ENCODE measurements at regions not wholly inside any gene's neighbourhood (a gene's known extent, or its start where the extent isn't known, plus 50 kb on each side); places are given as distances from the start of the nearest gene placed in this dataset.
"Not testable (repeated sequence)": the region's sequence is repeated elsewhere in the genome, so short reads cannot be mapped to it uniquely, and the experiment has no call there.

DNA sequence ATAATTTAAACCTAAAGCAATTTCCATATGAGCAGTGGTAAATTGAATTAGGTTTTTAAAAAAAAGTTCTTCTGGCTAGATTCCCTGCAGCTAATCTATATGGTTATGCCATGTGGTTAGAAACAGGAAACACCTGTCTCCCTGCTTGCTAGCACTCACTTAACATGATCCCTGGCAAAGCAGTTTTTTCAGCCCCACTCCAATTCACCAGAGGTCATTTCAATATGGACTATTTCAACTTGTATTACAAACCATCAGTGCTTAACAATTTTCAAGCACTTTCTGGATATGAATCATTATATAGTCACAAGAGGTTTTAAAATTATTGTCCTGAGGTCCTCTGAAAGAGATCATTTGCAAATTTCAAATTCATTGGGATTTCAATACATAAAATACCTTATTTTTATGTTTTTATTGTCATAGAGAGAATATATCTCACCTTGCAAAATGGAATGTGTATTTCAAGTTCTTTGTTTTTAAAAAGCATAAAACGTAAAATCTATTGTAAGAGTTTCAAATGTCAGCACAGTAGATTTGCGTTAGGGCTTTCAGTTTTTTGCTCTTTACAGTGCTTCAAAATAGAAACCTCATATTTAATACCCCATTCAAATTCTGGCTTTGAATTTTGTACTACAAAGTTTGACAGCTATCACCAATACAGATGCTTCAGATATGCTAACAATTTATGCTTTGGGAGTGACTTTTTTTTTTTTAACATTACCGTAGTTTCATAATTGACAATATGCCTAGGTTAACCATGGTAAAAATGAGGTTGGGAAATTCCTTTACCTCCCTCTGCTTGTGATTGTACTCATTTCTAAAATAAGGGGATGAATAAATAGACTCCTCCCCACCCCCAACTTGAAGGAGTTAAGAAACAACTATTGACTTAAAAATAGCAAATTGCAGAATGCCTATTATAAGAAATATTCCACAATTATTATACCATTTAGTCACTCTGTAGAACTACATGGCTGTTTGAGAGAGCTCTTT lies 117.5 kb upstream of the HGF start:
- DNase-seq = no peak

DNA sequence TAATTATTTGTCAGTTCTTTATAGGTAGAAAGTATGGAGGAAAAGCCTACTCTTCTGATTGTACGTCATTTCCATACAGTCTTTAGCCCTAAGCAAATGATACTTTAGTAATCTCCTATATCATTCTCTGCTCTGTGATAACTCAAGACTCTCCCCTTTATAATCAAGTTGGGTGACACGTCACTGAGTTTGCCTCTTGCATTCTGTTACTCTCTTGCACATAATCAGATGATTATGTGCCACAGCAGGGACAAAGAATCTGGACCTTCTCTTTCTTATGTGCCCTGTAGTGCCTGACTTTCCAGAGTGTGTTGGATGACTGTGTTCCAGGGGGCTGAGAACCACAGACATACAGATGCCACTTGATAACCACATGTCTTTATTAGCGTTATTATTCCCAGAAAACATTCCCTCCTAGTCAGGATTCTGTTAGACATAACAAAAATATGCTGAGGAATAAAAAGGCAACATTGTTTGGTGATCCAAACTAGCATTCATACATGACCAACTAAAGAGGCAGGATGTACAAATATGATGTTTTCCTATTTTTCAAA lies 116.4 kb upstream of the HGF start:
- no peak for DNase-seq

DNA sequence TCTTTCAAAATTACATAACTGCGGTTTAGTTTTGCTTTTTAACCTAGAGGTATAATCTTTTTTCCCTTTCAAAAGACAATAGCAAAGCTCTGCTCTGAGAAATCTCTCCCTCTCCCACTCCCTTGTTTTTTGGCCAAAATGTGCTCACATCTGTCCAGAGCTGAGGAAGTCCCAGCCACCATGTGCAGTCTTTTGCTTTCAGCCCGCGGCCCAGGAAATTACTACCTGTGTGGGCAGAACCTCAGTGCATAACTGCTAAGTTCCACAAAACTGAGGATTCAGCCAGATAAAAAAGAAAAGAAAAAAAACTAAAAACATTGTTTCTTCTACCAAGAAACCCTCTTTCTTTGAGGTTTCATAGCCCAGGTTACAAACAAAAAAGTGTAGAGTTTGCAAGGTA lies 115.0 kb upstream of the HGF start:
- DNase-seq = no peak

DNA sequence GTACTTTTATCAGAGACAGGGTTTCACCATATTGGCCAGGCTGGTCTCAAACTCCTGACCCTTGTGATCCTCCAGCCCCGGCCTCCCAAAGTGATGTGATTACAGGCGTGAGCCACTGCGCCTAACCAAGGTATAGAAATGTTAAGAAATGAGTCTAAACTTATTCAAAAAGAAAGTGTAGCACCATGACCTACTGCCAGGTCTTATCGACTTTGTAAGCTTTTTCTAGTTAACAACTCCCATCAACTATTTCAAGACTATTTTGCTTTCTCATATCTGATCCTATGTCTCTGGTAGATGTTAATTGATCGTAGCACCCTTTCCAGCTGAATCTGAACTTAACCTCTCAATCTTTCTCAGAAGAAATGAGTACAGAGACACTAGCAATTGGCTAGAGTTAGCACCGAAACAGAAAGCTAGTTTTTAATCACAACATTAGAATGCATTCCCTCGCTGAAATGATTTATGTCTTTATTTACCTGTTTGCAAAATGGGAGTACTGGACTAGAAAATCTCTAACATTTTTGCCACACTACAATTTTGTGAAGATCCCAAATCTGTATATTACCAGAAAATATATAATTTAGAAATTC lies 114.0 kb upstream of the HGF start:
- DNase-seq = no peak

DNA sequence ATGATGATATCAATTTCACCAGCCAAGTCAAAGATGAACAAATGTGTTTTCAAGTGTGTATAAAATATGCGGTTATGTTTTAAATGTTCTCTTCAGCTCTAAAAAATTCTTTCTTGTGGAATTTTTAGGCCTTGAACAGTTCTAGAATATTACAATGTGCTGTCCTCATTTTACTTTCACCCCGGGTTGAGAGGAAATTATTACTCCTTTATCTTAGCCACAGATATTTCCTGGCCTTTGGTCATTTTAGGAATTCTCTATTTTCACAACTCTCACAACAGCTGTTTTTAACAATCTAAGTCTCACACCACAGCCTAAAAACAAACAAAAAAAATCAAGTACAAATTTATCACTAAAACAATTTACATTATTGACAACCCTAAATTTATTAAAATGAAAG lies 112.2 kb upstream of the HGF start:
- peak; percentile 21 for DNase-seq

DNA sequence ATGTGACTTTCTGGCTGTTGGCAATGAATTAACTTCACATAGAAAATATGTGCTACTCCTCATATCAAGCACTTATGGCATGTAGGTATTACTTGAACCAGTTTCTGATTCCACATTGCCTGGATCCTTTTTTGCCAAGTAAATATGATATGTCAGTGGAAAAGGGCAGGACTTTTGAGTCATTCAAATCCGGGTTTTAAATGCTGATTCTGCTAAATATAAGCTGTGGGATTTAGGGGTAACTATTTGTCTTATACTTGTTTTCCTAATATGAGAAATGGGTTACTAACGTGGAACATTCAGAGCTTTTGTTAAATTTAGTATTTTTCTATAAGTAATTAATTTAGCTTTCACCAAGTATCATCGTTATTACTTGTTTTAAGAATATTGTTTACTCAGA lies 108.0 kb upstream of the HGF start:
- DNase-seq = no peak

DNA sequence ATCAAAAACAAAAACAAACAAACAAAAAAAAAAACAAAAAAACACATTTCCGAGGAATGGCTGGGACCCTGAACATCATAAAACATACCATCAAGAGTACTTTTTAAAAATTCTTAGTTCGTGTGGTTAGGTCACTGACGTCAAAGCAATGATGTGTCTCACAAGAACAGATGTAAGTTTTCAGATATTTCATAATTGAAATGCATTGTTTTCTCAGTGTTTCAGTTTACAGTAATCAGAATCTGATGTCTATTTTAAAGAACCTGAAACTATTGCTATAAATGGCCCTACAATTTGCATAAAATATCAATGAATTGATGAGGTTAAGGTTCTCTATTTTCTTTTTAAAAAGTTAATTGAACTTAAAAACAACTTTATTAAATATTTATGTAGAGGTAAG lies 103.7 kb upstream of the HGF start:
- no peak for DNase-seq

DNA sequence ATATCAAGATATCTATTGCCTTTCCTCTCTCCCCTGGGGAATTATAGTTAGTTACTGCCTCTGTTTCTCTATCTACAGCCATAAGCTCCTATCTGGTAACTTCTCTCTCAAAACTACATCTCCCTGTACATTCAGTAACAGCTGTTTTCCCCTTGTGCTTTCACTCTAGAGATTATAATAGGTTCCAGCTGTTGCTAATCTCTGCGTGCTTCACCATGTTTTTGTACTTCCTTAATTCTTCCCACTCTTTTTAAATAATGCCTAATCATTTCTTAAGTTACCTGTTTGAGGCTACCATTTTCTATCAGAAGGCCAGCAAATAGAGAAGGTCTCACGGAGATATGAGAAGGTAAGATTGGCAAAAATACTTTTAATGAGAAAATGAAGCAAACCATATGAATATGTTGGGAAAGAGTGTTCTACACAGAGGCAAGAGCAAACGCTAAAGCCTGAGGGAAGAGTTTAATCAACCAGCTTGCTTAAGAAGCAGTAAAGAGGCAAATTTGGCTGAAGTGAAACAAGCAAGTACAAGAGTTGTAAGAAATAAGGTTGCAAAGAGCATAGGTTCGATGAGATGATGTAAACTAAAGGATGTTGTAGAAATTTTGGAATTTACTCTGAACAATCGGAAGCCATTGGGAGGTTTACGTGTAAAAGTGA lies 101.9 kb upstream of the HGF start:
- no peak for DNase-seq

DNA sequence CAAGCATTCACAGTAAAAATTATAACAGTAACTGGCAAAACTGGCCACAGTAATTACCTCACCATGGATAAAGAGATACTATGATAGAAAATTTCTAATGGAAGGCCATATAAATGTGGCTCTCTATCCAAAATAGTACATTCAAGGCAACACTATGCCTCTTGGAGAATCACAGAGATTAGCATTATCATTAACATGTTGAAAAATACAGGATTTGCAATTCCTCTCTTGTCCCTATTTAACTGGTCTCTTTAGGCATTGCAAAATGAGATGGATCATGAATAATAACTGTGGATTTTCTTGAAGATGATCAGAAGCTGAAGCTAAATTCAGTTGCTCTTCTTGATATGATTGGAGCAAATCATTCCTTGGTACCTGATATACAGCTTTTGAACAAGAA lies 100.8 kb upstream of the HGF start:
- DNase-seq = no peak

DNA sequence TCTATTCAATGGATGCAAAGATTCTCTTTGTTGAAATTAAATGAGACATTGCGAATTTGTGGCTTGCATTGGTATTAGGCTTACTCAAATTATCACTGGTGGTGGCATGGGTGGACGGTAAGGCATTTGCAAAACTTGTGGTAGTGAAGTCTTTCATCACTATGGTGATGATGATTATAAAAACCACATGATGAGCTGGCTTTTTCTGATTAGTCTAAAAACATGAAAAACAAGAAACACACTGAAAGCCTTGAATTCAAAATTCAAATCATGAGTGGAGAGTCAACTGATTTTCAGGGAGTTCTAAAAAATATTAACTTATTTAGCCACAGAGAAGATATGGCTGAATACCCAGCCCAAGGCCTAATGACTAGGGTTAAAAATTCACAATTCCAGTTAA lies 99.8 kb upstream of the HGF start:
- DNase-seq = no peak

DNA sequence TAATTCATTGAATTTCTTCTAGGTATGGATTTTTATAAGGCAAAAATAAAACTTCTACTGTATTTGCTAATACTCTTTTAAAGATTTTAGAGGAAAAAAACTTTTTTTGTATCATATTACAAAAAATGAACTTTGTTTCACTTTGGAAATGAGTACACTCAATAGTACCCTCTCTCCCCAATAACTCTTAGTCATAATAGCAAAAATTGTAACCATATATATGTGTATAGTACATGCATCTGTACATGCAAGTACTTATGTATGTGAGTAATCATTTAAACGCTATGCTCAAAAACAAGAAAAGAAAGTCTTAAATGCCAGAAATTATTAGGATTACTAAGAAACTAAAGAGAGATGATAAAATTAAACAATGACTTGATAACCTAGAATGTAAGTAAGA lies 95.9 kb upstream of the HGF start:
- no peak for DNase-seq

DNA sequence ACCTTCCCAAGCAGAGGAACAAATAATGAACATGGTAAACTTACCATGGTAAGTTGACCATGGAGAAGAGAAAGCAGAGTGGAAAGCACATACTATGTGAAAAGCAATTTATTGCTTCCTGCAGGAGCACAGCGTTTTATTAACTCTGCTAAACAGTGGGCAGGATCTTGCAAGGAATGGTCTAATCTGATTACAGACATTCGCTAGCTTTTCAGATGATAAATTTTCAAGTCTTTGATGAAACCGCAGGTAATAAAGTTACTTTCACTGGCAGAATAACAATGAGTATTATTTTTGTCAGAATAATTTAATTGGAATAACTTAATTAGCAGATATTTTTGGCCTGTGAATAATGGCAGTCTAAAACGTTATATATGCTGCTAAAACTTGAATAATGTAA lies 89.6 kb upstream of the HGF start:
- DNase-seq = no peak

DNA sequence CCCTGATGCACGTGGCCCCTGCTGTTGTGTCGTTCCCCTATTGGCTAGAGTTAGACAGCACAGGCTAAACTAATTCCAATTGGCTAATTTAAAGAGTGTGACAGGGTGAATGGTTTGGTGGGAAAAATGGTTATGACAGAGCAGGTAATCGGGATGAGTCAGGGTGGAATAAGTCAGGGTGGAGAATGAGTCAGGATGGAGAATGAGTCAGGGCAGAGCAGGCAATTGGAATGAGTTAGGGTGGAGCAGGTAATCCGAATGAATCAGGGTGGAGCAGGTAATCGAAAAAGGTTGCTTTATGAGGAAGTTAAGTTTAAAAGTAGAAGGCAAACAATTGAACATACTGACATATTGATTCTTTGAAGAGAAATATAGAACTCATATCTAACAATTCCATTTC lies 89.0 kb upstream of the HGF start:
- DNase-seq = peak; percentile 25

DNA sequence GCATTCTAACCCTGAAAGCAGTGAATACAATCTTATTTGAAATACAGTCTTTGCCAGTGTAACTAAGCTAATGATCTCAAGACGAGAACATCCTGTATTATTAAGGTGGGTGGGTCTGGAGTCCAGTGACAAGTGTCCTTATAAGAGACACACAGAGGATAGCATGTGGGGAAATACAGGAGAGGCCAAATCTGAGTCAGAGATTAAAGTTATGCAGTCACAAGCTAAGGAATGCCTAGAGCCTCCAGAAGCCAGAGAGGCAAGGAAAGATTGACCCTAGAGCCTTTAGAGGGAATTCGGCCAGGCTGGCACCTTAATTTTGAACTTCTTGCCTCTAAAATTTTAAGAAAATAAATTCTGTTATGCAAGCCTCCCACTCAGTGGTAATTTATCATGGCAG lies 87.5 kb upstream of the HGF start:
- DNase-seq = peak; percentile 17

DNA sequence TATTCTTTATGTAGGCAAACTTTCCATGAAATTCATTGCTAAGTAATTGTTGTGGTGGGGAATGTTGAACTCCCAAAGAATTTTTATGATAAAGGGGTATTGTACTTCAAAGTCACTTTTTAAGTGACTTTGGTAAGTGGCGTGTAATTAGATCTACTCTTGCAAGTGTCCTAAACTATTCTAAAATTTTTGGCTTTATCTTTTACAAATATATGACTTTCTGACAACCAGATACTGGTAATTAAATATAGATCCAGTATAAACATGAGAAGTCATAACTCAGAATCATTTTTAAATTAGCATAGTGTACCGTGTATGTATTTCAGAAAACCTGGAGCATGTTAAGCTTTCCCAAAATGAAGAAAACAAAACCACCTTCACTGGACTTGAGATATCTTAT lies 84.7 kb upstream of the HGF start:
- no peak for DNase-seq

DNA sequence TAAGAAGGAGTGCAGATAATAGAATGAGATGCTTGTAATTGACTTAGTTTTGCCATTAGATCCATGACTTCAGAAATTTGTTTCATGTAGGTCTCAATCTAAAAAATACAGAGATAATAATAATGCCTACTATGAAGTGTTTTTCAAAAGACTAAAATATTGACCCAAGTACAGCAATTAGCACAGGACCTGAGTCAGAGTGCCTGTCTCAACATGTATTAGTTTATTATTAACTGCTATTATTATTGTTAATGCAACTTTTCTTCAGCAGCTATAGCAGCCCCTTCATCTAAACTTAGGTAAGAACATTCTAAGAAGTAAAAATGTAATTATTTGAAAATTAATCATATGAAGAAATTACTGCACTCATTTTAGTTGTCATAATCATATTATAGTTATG lies 82.9 kb upstream of the HGF start:
- DNase-seq = no peak

DNA sequence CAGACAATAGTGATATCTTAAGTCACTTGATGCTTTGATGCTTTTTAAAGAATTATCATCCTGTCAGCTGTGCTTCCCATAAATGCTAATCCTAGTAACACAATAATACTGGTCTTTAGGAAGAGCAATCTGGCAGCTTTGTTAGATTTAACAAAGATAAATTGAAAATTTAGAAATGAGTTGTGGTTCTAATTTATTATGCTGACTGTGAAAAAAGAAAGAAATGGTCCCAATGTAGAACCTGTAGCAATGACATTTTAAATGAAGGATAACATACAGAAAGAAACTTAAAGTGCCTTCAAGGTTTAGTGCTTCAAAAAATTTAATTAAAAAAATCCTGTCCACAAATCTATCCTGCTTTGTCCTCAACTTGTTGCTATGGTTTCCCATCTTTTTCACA lies 81.6 kb upstream of the HGF start:
- DNase-seq = no peak

DNA sequence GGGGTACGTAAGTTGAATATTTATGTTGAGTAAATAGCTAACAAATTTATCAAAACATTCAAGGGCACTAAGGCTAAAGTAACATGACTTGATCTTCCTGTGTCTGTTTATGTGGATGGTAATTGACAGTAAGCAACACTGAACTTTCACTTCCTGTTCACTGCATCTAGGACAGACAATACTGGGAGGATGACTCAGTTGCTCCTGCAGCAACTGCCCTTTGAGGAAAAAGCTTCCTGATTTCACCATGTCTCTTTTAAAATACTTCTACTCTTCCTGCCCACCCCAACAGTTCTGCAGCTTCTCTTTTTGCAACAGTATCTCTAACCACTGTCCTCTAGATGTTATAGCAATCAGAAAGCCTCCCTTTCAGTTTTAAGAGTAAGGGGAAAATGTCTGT lies 76.6 kb upstream of the HGF start:
- DNase-seq = peak; percentile 27

DNA sequence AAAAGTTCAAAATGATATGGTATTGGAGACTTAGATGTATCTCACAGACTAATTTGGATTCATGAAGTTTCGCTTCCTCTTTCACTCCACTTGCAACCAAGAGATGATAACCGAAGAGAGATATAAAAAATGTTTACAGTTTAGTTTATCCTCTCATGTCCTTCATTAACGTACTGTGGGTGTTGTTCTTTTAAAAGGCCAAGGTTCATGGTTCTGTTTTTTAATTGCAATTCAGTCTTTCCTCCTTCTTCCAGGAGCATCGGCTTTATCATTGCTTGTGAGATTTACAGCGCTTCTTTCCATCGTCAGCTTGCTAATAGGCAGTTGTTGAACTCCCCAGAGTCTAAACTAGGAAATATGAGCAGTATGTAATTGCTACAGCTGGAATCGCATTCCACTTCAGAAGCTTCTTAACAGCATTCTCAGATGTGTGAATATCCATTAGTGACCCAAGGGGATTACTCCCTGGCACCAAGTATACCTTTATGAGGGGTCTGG lies 75.9 kb upstream of the HGF start:
- DNase-seq = no peak

DNA sequence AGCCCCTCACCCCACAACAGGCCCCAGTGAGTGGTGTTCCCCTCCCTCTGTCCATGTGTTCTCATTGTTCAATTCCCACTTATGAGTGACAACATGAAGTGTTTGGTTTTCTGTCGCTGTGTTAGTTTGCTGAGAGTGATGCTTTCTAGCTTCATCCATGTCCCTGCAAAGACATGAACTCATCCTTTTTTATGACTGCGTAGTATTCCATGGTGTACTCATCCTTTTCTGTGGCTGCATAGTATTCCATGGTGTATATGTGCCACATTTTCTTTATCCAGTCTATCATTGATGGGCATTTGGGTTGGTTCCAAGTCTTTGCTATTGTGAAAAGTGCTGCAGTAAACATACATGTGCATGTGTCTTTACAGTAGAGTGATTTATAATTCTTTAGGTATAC lies 73.8 kb upstream of the HGF start:
- DNase-seq = not testable (repeated sequence)

DNA sequence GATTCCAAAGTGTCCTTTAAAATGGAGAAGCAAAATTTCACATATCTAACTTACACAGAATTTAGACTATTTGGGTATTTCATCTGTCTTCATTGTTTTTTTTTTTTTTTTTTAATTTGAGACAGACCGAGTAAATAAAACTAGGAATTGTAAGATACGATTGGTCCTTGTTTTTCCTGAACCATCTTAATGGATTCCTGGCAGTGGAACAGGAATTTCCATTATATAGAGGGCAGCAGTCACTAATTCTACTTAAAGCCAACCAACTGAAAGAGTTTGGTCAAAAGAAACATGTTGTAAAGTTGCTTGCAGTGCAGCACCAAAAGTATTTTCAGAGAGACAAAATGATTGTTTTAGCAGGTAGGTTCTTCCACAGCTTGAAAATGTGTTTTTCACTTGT lies 72.5 kb upstream of the HGF start:
- no peak for DNase-seq

DNA sequence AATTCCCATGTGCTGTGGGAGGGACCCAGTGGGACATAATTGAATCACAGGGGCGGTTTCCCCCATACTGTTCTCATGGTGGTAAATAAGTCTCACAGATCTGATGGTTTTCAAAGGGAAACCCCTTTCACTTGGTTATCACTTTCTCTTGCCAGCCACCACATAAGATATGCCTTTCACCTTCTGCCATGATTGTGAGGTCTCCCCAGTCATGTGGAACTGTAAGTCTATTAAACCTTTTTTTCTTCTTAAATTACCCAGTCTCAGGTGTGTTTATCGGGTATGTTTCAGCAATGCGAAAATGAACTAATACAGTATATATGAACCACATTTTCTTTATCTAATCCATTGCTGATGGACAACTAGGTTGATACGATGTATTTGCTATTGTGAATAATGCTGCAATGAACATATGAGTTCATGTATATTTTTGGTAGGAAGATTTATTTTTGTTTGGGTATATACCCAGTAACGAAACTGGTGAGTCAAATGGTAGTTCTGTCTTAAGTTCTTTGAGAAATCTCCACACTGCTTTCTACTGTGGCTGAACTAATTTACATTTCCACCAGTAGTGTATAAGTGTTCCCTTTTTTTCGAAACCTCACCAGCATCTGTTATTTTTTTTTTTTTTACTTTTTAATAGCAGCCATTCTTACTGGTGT lies 70.0 kb upstream of the HGF start:
- no peak for DNase-seq

DNA sequence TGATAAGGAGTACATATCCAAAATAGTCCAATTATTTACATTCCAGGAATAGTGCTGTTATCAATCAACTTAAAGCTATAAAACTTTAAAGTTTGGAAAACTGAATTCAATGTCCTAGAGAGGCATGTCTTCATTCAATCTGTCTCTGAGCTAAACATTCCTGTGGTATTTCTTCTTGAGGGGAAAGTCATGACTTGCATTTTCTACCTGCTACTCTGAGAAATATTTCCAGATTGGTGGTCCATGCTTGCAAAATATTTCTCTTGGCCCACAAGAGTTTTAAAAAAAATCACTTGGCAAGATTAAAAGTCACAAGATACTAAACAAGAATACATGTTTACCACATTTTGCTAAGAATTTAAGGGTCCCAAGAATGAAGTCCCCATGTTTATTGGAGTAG lies 63.6 kb upstream of the HGF start:
- peak; percentile 41 for DNase-seq

Data from fibroblast of skin of back (primary cell).